HL-60 (cell line): ENCODE measurements at regions not wholly inside any gene's neighbourhood (a gene's known extent, or its start where the extent isn't known, plus 50 kb on each side); places are given as distances from the start of the nearest gene placed in this dataset.

Source experiments
- DNase-seq, 2 experiments: peaks; one replicate each; pipeline ENCODE4 v3.0.0-alpha.2; 2010 to 2020; ENCODE audit warnings: low read depth in 1 of 2, low spot score in 1 of 2
- H3K27ac ChIP-seq: fragments of 250-450 bp; sonication (Bioruptor Pico); replicated peaks from 2 replicates; pipeline ENCODE4 v1.5.1; 2020; ENCODE audit warnings: mild to moderate bottlenecking, moderate library complexity
- H3K27me3 ChIP-seq: fragments of 250-450 bp; sonication (Bioruptor Pico); 2 replicates; pipeline ENCODE4 v1.5.1; 2021; ENCODE audit warnings: mild to moderate bottlenecking, moderate library complexity; ENCODE audit not compliant: insufficient read depth, poor library complexity, severe bottlenecking
- H3K4me3 ChIP-seq: replicated peaks from 2 replicates; pipeline ENCODE4 v1.5.1; 2011; ENCODE audit warnings: mild to moderate bottlenecking, control low read depth, low read length; ENCODE audit not compliant: insufficient read depth
- CTCF ChIP-seq: IDR thresholded peaks from one replicate; pipeline ENCODE4 v1.5.1; 2011; ENCODE audit warnings: low read length, control low read depth, inconsistent platforms; ENCODE audit not compliant: insufficient read depth
- GABPA ChIP-seq: IDR thresholded peaks from 2 replicates; pipeline ENCODE4 v1.6.1; 2012; ENCODE audit warnings: low read depth
- POLR2AphosphoS5 ChIP-seq: IDR thresholded peaks from 2 replicates; pipeline ENCODE4 v1.6.1; 2012; ENCODE audit warnings: low read depth
- SPI1 ChIP-seq: IDR thresholded peaks from 2 replicates; pipeline ENCODE4 v1.6.1; 2012; ENCODE audit warnings: low read depth, mild to moderate bottlenecking, borderline replicate concordance
- TF ChIP-seq, protein P1 (sequence below): IDR thresholded peaks from 2 replicates; pipeline ENCODE4 v1.6.1; 2012; ENCODE audit warnings: low read depth; ENCODE audit not compliant: insufficient replicate concordance

GRCh38 chr7:9200626-9201025 lies 767.2 kb downstream of the NXPH1 start:
- Histone ChIP-seq H3K27ac (no peak overlapping the region), H3K27me3 (no peaks in the 10 kb centered on the region), H3K4me3 (no peak overlapping the region)
- DNase-seq: no peak
- no peak for TF ChIP-seq CTCF
- TF ChIP-seq SPI1: no peak
- TF ChIP-seq GABPA: no peak
- TF ChIP-seq, protein P1, sequence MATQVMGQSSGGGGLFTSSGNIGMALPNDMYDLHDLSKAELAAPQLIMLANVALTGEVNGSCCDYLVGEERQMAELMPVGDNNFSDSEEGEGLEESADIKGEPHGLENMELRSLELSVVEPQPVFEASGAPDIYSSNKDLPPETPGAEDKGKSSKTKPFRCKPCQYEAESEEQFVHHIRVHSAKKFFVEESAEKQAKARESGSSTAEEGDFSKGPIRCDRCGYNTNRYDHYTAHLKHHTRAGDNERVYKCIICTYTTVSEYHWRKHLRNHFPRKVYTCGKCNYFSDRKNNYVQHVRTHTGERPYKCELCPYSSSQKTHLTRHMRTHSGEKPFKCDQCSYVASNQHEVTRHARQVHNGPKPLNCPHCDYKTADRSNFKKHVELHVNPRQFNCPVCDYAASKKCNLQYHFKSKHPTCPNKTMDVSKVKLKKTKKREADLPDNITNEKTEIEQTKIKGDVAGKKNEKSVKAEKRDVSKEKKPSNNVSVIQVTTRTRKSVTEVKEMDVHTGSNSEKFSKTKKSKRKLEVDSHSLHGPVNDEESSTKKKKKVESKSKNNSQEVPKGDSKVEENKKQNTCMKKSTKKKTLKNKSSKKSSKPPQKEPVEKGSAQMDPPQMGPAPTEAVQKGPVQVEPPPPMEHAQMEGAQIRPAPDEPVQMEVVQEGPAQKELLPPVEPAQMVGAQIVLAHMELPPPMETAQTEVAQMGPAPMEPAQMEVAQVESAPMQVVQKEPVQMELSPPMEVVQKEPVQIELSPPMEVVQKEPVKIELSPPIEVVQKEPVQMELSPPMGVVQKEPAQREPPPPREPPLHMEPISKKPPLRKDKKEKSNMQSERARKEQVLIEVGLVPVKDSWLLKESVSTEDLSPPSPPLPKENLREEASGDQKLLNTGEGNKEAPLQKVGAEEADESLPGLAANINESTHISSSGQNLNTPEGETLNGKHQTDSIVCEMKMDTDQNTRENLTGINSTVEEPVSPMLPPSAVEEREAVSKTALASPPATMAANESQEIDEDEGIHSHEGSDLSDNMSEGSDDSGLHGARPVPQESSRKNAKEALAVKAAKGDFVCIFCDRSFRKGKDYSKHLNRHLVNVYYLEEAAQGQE: no peak
- no peak for TF ChIP-seq POLR2AphosphoS5

- Histone ChIP-seq H3K4me3 (no peak overlapping the region), H3K27me3 (no peaks in the 10 kb centered on the region), H3K27ac (no peak overlapping the region)
- TF ChIP-seq, protein P1: no peak
- TF ChIP-seq POLR2AphosphoS5 (no peak), GABPA (no peak), SPI1 (no peak), CTCF (no peak)
- DNase-seq: no peak
Measured at GRCh38 chr7:9201928-9202327, 768.5 kb downstream of the NXPH1 start.

- H3K27me3 ChIP-seq: no peaks in the 10 kb centered on the region
- TF ChIP-seq CTCF (no peak), SPI1 (no peak), GABPA (no peak), POLR2AphosphoS5 (no peak)
- TF ChIP-seq, protein P1: no peak
- DNase-seq: no peak
- H3K4me3 ChIP-seq: no peak overlapping the region
- no peak overlapping the region for H3K27ac ChIP-seq
Measured at GRCh38 chr7:9204571-9204970, 771.2 kb downstream of the NXPH1 start.
